ENCODE measurements at regions not wholly inside any gene's neighbourhood (a gene's known extent, or its start where the extent isn't known, plus 50 kb on each side); places are given as distances from the start of the nearest gene placed in this dataset.
"Not testable (repeated sequence)": the region's sequence is repeated elsewhere in the genome, so short reads cannot be mapped to it uniquely, and the experiment has no call there.

DNA sequence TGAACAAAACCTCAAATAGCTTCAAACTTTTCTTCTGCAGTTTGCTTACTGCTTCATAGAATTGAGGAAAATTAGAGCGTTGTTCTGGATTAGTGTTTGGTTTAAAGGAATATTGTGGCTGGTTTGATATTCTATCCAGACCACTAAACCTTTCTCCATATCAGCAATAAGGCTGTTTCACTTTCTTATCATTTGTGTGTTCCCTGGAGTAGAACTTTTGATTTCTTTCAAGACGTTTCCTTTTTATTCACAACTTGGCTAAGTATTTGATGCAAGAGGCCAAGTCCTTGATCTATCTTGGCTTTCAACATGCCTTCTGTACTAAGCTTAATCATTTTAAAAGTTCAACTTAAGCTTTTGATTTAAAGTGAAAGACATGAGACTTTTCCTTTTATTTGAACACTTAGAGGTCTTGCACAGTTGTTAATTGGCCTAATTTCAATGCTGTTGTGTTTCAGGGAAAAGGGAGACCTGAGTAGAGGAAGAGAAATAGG, 359.1 kb downstream of the S1PR1 start:
- Histone ChIP-seq H3F3A (ENCODE audit: insufficient read depth, low read length) (no peaks in the 10 kb centered on the region), H3K27ac (ENCODE audit: low read depth, low read length, poor library complexity, severe bottlenecking) (no peak overlapping the region), H3K9ac (ENCODE audit: low read length) (no peak overlapping the region), H3K9me2 (ENCODE audit: low read depth, low read length) (no peaks in the 10 kb centered on the region), H3K4me1 (ENCODE audit: insufficient read depth, low read length, severe bottlenecking) (no peaks in the 10 kb centered on the region), H2AFZ (ENCODE audit: low read length) (no peak overlapping the region), H3K9me3 (ENCODE audit: low read length) (no peaks in the 10 kb centered on the region), H3K4me2 (ENCODE audit: low read length) (no peak overlapping the region), H3K36me3 (ENCODE audit: insufficient read depth, low read length) (no peaks in the 10 kb centered on the region), H3K79me2 (ENCODE audit: insufficient read depth, low read length) (no peaks in the 10 kb centered on the region), H3K27me3 (ENCODE audit: insufficient read depth, low read length) (0 out of 2 replicates have a peak, but pooled peaks cover 6% of the 10 kb centered on the region), H3K4me3 (ENCODE audit: low read depth, low read length, poor library complexity, severe bottlenecking) (no peak overlapping the region), H4K20me1 (ENCODE audit: insufficient read depth, low read length) (no peaks in the 10 kb centered on the region)
- TF ChIP-seq CTCF (IDR thresholded peaks at IDR 0.05; ENCODE audit: low read length) (no peak), EZH2 (IDR thresholded peaks at IDR 0.05; ENCODE audit: borderline replicate concordance, low read length) (no peak)

DNA sequence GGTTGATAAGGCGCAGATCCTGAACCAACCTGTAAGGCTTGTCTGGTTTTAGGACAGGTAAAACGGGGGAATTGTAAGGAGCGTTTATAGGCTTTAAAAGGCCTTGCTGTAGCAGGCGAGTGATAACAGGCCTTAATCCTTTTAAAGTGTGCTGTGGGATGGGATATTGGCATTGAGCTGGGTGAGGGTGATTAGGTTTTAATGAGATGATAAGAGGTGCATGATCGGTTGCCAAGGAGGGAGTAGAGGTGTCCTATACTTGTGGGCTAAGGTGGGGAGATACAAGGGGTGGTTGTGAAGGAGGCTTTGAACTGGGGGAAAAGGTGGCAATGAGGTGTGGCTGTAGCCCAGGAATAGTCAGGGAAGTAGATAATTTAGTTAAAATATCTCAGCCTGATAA, 363.8 kb downstream of the S1PR1 start:
- H2AFZ ChIP-seq (ENCODE audit: low read length); H3K27me3 ChIP-seq (ENCODE audit: insufficient read depth, low read length); H3K27ac ChIP-seq (ENCODE audit: low read depth, low read length, poor library complexity, severe bottlenecking); H3K4me2 ChIP-seq (ENCODE audit: low read length); H3F3A ChIP-seq (ENCODE audit: insufficient read depth, low read length); H3K4me3 ChIP-seq (ENCODE audit: low read depth, low read length, poor library complexity, severe bottlenecking); H3K4me1 ChIP-seq (ENCODE audit: insufficient read depth, low read length, severe bottlenecking); H3K9me2 ChIP-seq (ENCODE audit: low read depth, low read length); H3K9me3 ChIP-seq (ENCODE audit: low read length); H3K79me2 ChIP-seq (ENCODE audit: insufficient read depth, low read length); H3K36me3 ChIP-seq (ENCODE audit: insufficient read depth, low read length); H4K20me1 ChIP-seq (ENCODE audit: insufficient read depth, low read length); H3K9ac ChIP-seq (ENCODE audit: low read length): not testable (repeated sequence)

GRCh38 chr1:101603726-101604125, 366.9 kb downstream of the S1PR1 start:
- no peaks in the 10 kb centered on the region for H3K9me3 ChIP-seq (ENCODE audit: low read length)
- no peak overlapping the region for H3K4me3 ChIP-seq (ENCODE audit: low read depth, low read length, poor library complexity, severe bottlenecking)
- H2AFZ ChIP-seq (ENCODE audit: low read length) = no peak overlapping the region
- H3K27ac ChIP-seq (ENCODE audit: low read depth, low read length, poor library complexity, severe bottlenecking) = no peak overlapping the region
- H3K79me2 ChIP-seq (ENCODE audit: insufficient read depth, low read length) = no peaks in the 10 kb centered on the region
- no peak overlapping the region for H3K4me2 ChIP-seq (ENCODE audit: low read length)
- TF ChIP-seq CTCF (IDR thresholded peaks at IDR 0.05; ENCODE audit: low read length) = no peak
- TF ChIP-seq EZH2 (IDR thresholded peaks at IDR 0.05; ENCODE audit: borderline replicate concordance, low read length) = no peak
- H3K9ac ChIP-seq (ENCODE audit: low read length) = no peak overlapping the region
- H4K20me1 ChIP-seq (ENCODE audit: insufficient read depth, low read length) = no peaks in the 10 kb centered on the region
- H3K36me3 ChIP-seq (ENCODE audit: insufficient read depth, low read length) = no peaks in the 10 kb centered on the region
- no peaks in the 10 kb centered on the region for H3K27me3 ChIP-seq (ENCODE audit: insufficient read depth, low read length)
- no peaks in the 10 kb centered on the region for H3K4me1 ChIP-seq (ENCODE audit: insufficient read depth, low read length, severe bottlenecking)
- H3F3A ChIP-seq (ENCODE audit: insufficient read depth, low read length) = no peaks in the 10 kb centered on the region
- H3K9me2 ChIP-seq (ENCODE audit: low read depth, low read length) = no peaks in the 10 kb centered on the region

DNA sequence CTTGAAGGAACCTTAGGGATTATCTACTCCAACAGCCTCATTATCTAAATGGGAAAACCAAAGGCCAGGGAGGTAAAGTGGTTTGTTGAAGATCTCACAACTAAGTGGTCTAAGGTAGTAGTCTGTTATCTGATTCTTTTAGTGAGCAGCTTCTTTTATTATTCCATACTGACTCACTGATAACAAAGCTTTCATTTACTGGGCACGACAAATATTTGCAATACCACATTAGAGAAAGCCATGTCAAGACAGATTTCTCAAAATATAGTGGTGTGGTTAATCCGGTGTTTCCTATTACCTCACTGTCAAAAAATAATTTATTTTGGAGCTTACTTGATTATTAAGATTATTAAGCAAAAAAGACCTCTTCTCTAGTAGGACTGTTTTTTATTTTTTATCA, 369.1 kb downstream of the S1PR1 start:
- Histone ChIP-seq H3K4me1 (ENCODE audit: insufficient read depth, low read length, severe bottlenecking) (no peaks in the 10 kb centered on the region), H3K9me3 (ENCODE audit: low read length) (no peaks in the 10 kb centered on the region), H3F3A (ENCODE audit: insufficient read depth, low read length) (no peaks in the 10 kb centered on the region), H3K9me2 (ENCODE audit: low read depth, low read length) (no peaks in the 10 kb centered on the region), H4K20me1 (ENCODE audit: insufficient read depth, low read length) (no peaks in the 10 kb centered on the region), H3K27ac (ENCODE audit: low read depth, low read length, poor library complexity, severe bottlenecking) (no peak overlapping the region), H2AFZ (ENCODE audit: low read length) (no peak overlapping the region), H3K4me2 (ENCODE audit: low read length) (no peak overlapping the region), H3K9ac (ENCODE audit: low read length) (no peak overlapping the region), H3K79me2 (ENCODE audit: insufficient read depth, low read length) (no peaks in the 10 kb centered on the region), H3K36me3 (ENCODE audit: insufficient read depth, low read length) (no peaks in the 10 kb centered on the region), H3K4me3 (ENCODE audit: low read depth, low read length, poor library complexity, severe bottlenecking) (no peak overlapping the region), H3K27me3 (ENCODE audit: insufficient read depth, low read length) (no peaks in the 10 kb centered on the region)
- no peak for TF ChIP-seq EZH2 (IDR thresholded peaks at IDR 0.05; ENCODE audit: borderline replicate concordance, low read length)
- TF ChIP-seq CTCF (IDR thresholded peaks at IDR 0.05; ENCODE audit: low read length) = no peak
